ENCODE measurements at regions not wholly inside any gene's neighbourhood (a gene's known extent, or its start where the extent isn't known, plus 50 kb on each side); places are given as distances from the start of the nearest gene placed in this dataset.

DNA sequence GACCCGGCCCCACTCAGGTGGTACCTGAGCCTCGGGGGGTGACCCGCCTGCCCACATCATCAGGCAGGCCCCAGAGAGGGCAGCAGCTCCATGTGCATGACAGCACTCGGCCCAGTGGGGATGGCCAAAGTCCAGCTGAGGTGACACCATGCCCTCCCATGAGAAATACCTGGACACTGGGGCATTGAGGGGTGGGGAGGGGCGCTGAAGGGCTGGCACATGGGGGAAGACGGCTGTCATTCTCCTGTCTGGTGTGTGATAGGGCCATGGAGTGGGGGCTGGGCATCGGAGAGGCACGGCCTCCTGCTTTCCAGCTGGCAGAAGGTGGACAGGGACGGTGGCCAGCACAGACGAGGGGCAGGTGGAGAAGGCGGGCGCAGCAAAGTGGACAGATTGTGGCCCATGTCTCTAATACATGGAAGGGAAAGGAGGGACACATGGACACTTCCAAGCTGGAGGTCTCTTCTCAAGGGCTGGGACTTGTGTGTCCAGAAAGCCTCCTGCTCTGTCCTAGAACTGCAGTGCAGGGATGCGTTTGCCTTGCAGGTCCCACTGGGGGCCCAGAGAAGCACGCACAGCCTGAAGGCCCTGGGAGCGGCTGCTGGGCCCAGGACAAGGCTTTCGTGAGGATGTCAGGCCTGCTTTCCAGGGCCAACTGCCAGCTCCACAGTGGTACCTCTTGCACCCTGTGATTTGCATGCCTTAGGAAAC lies 302.2 kb downstream of the NDUFA10 start:
- Histone ChIP-seq H3K4me3 (replicated peaks; ENCODE audit: insufficient read depth, low read length) (no peak overlapping the region), H3K27me3 (ENCODE audit: insufficient read depth, poor library complexity, severe bottlenecking) (no peaks in the 10 kb centered on the region), H3K27ac (replicated peaks) (no peak overlapping the region)
- TF ChIP-seq GABPA (IDR thresholded peaks at IDR 0.05; ENCODE audit: low read depth) = no peak
- no peak for DNase-seq (ENCODE audit: low read depth in 1 of 2, low spot score in 1 of 2)

DNA sequence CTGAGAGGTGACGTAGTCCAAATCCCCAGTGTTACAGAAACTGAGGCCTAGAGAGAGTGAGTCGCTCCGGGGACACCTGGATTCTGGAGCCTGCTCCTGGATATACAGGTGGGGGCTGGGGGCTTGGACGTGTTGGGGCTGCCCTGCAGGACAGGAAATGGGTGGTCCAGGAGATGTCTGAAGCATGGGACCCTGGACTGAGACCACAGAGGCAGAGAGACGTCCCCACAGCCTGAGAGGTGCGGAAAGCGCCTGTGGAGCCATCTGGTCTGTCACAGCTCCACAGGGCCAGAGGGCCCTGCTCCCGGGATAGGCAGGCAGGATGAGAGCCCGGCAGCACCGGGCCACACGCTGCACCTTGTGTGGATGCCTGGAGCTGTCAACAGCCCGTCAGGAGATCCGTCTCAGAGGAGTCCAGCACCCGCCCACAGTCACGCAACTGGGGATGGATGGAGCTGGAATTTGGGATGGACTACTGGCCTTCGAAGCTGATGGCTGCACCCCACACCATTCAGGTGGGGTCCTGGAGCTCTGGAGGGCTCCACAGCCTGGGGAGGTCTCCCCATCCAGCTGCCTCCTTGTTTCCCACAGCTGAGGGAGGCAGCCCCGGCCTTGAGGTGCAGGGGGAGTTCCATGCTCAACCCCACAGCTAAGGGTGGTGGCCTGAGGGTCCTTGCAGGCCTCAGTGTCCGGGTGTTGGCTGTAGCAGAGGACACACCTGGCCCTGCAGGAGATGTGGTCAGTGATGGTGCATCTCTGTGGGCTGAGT lies 303.0 kb downstream of the NDUFA10 start:
- H3K27ac ChIP-seq (replicated peaks) = no peak overlapping the region
- H3K27me3 ChIP-seq (ENCODE audit: insufficient read depth, poor library complexity, severe bottlenecking) = no peaks in the 10 kb centered on the region
- TF ChIP-seq, protein P1, sequence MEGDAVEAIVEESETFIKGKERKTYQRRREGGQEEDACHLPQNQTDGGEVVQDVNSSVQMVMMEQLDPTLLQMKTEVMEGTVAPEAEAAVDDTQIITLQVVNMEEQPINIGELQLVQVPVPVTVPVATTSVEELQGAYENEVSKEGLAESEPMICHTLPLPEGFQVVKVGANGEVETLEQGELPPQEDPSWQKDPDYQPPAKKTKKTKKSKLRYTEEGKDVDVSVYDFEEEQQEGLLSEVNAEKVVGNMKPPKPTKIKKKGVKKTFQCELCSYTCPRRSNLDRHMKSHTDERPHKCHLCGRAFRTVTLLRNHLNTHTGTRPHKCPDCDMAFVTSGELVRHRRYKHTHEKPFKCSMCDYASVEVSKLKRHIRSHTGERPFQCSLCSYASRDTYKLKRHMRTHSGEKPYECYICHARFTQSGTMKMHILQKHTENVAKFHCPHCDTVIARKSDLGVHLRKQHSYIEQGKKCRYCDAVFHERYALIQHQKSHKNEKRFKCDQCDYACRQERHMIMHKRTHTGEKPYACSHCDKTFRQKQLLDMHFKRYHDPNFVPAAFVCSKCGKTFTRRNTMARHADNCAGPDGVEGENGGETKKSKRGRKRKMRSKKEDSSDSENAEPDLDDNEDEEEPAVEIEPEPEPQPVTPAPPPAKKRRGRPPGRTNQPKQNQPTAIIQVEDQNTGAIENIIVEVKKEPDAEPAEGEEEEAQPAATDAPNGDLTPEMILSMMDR (IDR thresholded peaks at IDR 0.05; ENCODE audit: insufficient read depth, low read length) = no peak
- no peak for TF ChIP-seq POLR2AphosphoS5 (IDR thresholded peaks at IDR 0.05; ENCODE audit: low read depth)
- TF ChIP-seq GABPA (IDR thresholded peaks at IDR 0.05; ENCODE audit: low read depth) = no peak
- no peak for TF ChIP-seq SPI1 (IDR thresholded peaks at IDR 0.05; ENCODE audit: borderline replicate concordance, low read depth)
- TF ChIP-seq, protein P2, sequence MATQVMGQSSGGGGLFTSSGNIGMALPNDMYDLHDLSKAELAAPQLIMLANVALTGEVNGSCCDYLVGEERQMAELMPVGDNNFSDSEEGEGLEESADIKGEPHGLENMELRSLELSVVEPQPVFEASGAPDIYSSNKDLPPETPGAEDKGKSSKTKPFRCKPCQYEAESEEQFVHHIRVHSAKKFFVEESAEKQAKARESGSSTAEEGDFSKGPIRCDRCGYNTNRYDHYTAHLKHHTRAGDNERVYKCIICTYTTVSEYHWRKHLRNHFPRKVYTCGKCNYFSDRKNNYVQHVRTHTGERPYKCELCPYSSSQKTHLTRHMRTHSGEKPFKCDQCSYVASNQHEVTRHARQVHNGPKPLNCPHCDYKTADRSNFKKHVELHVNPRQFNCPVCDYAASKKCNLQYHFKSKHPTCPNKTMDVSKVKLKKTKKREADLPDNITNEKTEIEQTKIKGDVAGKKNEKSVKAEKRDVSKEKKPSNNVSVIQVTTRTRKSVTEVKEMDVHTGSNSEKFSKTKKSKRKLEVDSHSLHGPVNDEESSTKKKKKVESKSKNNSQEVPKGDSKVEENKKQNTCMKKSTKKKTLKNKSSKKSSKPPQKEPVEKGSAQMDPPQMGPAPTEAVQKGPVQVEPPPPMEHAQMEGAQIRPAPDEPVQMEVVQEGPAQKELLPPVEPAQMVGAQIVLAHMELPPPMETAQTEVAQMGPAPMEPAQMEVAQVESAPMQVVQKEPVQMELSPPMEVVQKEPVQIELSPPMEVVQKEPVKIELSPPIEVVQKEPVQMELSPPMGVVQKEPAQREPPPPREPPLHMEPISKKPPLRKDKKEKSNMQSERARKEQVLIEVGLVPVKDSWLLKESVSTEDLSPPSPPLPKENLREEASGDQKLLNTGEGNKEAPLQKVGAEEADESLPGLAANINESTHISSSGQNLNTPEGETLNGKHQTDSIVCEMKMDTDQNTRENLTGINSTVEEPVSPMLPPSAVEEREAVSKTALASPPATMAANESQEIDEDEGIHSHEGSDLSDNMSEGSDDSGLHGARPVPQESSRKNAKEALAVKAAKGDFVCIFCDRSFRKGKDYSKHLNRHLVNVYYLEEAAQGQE (IDR thresholded peaks at IDR 0.05; ENCODE audit: insufficient replicate concordance, low read depth) = no peak
- DNase-seq (ENCODE audit: low read depth in 1 of 2, low spot score in 1 of 2) = no peak
- H3K4me3 ChIP-seq (replicated peaks; ENCODE audit: insufficient read depth, low read length) = no peak overlapping the region

DNA sequence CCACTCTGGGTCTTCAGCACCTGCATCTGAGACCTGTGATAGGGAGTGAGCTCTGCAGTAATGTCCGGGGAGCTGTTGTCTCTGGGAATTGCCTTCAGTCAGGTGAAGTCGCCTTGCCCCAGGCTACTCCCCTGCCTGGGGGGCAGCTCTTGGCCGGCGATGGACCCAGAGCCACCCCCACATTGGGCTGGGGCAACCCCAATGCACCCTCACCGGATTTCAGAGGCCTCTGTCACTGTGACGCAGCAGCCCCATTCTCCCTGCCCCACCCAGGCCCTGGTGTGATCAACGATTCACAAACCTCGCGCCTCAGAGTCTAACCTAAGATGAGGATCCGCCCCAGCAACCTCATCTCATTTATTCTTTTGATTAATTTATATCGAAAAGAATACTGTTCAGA lies 303.6 kb downstream of the NDUFA10 start:
- no peaks in the 10 kb centered on the region for H3K27me3 ChIP-seq (ENCODE audit: insufficient read depth, poor library complexity, severe bottlenecking)
- TF ChIP-seq, protein P2 (IDR thresholded peaks at IDR 0.05; ENCODE audit: insufficient replicate concordance, low read depth) = no peak
- TF ChIP-seq, protein P1 (IDR thresholded peaks at IDR 0.05; ENCODE audit: insufficient read depth, low read length) = no peak
- no peak for TF ChIP-seq SPI1 (IDR thresholded peaks at IDR 0.05; ENCODE audit: borderline replicate concordance, low read depth)
- no peak for TF ChIP-seq POLR2AphosphoS5 (IDR thresholded peaks at IDR 0.05; ENCODE audit: low read depth)
- H3K4me3 ChIP-seq (replicated peaks; ENCODE audit: insufficient read depth, low read length) = no peak overlapping the region
- no peak for DNase-seq (ENCODE audit: low read depth in 1 of 2, low spot score in 1 of 2)
- no peak overlapping the region for H3K27ac ChIP-seq (replicated peaks)
